ENCODE measurements at regions not wholly inside any gene's neighbourhood (a gene's known extent, or its start where the extent isn't known, plus 50 kb on each side); places are given as distances from the start of the nearest gene placed in this dataset.

GRCh38 chr4:98781641-98782357, 123.4 kb upstream of the TSPAN5 start:
- TF ChIP-seq ZNF274 (IDR thresholded peaks at IDR 0.05; ENCODE audit: low read depth, low read length) (no peak), JUND (IDR thresholded peaks at IDR 0.05) (no peak), EGR1 (IDR thresholded peaks at IDR 0.05; ENCODE audit: low read depth) (no peak), POLR2A (IDR thresholded peaks at IDR 0.05; ENCODE audit: borderline replicate concordance, extremely low read depth, insufficient read depth, insufficient read length) (no peak), CTCF (IDR thresholded peaks at IDR 0.05 in 2 of 3, conservative IDR thresholded peaks at IDR 0.05 in 1 of 3; ENCODE audit: borderline replicate concordance in 1 of 3, insufficient read depth in 1 of 3, low read depth in 2 of 3, low read length in 2 of 3) (no peak), POLR2AphosphoS5 (IDR thresholded peaks at IDR 0.05; ENCODE audit: low read depth, low read length) (no peak), REST (IDR thresholded peaks at IDR 0.05; ENCODE audit: low read depth) (no peak), EZH2 (IDR thresholded peaks at IDR 0.05) (no peak)

Data from HCT116 (cell line).